Spleen (tissue), 7 donors: ENCODE measurements at regions not wholly inside any gene's neighbourhood (a gene's known extent, or its start where the extent isn't known, plus 50 kb on each side); places are given as distances from the start of the nearest gene placed in this dataset.

Source experiments
- POLR2A ChIP-seq, 3 donors: fragments of 450-650 bp; IDR thresholded peaks; one replicate each; pipeline ENCODE4 v1.5.1; 2017; ENCODE audit warnings: antibody characterized with exemption in 3 of 3, mild to moderate bottlenecking in 1 of 3
- TF ChIP-seq, protein P1 (sequence below), 11 experiments: fragments of 200-600 bp in 7 of 11; fragments of 450-650 bp in 4 of 11; sonication (generic) in 4 of 11; IDR thresholded peaks in 8 of 11; conservative IDR thresholded peaks in 3 of 11; 1 replicate in 7 of 11; 2 replicates in 4 of 11; pipeline versions ENCODE4 v1.4.0 to v1.8.0; 2016 to 2021; ENCODE audit warnings: antibody characterized with exemption in 11 of 11, inconsistent platforms in 4 of 11, mild to moderate bottlenecking in 1 of 11
- donor health status: DM: no; HTN: no; CAD: no; lungs with moderate emphysema.
- donor health status: DM: no; HTN: no; CAD: no.
- donor health status: DM: no; HTN: no; CAD: no.

DNA sequence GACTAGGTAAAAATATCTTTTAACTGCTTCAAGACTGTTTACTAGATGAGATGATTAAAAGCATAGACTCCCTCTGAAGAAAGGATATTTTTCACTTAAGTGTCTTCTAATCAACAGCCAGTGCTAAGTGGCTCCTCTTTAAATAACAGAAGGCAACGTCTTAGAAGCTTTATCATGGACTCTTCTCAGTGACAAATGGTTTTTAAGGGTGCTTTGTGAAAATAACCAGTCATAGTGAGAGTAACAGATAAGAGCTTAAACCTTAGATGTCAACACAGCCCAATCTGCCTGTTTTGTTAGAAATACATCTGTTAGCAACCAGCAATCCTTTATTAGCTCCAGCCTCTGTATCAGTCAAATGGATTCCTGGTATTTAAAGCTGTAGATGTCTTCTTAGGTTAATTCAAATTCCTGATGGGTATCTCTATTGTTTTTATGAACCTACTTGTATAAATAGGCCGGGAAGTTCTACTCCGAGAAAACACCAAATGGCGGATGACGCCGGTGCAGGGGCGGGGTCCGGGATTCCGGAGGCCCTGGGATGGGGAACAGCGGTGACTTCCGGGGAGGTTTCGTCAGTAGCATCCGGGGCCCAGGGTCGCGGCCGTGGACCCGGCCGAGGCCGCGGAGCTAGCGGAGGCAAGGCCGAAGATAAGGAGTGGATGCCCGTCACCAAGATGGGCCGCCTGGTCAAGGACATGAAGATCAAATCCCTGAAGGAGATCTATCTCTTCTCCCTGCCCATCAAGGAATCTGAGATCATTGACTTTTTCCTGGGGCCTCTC, 285.4 kb downstream of the GPR37 start:
- TF ChIP-seq, protein P1, sequence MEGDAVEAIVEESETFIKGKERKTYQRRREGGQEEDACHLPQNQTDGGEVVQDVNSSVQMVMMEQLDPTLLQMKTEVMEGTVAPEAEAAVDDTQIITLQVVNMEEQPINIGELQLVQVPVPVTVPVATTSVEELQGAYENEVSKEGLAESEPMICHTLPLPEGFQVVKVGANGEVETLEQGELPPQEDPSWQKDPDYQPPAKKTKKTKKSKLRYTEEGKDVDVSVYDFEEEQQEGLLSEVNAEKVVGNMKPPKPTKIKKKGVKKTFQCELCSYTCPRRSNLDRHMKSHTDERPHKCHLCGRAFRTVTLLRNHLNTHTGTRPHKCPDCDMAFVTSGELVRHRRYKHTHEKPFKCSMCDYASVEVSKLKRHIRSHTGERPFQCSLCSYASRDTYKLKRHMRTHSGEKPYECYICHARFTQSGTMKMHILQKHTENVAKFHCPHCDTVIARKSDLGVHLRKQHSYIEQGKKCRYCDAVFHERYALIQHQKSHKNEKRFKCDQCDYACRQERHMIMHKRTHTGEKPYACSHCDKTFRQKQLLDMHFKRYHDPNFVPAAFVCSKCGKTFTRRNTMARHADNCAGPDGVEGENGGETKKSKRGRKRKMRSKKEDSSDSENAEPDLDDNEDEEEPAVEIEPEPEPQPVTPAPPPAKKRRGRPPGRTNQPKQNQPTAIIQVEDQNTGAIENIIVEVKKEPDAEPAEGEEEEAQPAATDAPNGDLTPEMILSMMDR (IDR thresholded peaks at IDR 0.05 in 8 of 11, conservative IDR thresholded peaks at IDR 0.05 in 3 of 11): no peak
- TF ChIP-seq POLR2A (IDR thresholded peaks at IDR 0.05): no peak
